Activated CD8-positive, alpha-beta memory T cell treated with anti-CD3 and anti-CD28 coated beads, Interleukin-2, amount 50 U/mL, for 4 hours (primary cell): ENCODE measurements at regions not wholly inside any gene's neighbourhood (a gene's known extent, or its start where the extent isn't known, plus 50 kb on each side); places are given as distances from the start of the nearest gene placed in this dataset.
"Not testable (repeated sequence)": the region's sequence is repeated elsewhere in the genome, so short reads cannot be mapped to it uniquely, and the experiment has no call there.

ENCODE experiments used
- DNase-seq: peaks from one replicate; pipeline ENCODE4 v3.0.0-alpha.2; 2020

DNA sequence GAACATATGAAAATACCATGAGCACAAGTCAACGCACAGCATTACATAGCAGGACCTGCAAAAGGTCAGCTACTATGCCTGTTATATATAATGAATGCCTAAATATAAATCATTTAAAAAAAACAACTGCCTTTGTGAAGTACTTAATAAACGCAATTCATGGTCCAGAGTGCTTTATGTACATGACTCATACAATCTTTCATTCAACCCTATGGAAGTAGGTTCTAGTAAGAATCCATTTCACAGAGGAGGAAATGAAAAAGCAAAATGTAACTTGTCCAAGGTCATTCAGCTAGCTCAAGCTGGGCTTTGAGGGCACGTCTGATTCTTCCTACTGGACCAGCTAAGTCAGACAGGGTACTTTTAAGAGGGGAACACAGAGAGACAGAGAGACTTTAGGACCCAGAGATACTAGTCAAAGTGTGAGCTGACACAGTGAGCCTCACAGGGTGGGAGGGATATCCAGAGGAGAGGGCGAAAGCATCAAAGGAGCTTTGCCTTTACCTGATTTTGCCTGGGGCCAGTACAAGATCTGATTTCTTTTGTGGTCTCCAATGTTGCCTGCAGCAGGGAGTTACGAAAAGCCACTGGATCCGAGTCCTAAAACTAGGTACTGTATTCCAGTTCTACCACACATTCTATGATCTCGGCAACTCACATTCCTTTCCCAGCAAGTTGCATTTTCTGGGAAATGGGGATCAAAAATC lies 83.4 kb upstream of the ZFHX3 start:
- DNase-seq: no peak

GRCh38 chr16:73129455-73129854 lies 81.5 kb upstream of the ZFHX3 start:
- DNase-seq: no peak

DNA sequence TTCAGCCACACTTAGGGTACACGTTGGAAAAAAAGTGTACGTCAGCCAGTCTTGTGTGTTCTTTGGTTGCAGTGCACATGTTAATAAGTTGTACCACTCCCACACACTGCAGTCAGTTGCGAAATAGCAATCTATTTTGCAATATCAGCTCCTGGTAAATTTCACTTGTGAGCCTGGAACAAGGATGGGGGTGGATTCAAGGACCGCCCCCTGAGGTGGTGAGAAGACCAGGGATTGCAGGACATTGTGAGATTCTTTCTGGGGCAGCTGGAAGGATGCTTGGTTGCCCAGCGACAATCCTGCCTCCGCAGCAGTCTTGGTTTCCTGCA lies 78.6 kb upstream of the ZFHX3 start:
- no peak for DNase-seq

DNA sequence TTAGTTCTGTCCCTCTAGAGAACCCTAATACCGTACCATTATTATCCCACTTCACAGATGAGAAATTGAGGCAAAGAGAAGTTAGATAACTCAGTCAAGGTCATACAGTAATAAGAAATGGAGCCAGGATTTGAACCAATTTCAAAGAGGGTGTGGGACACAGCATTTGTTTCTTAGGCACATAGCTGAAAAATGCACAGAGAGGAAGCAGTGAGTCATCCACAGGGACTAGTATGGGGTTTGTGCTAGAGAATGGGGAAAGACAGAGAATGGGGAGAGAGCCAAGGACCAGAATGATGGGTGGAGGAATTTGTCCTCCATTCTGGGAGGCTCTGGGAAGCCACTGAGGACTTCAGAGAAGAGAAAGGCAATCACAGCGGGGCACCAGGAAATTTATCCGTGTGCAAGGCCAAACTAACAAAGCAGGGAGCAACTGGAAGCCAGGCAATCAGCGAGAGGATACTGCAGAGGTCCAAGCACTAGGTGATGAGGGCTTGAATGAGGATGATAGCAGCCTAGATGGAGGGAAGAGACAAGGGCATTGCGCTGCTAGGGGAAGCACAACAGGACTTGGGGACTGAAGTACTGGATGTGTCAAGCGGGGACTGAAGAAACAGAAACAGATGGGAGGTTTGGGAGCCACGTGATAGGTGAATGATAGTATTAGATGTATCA lies 78.1 kb upstream of the ZFHX3 start:
- DNase-seq: no peak

- DNase-seq: no peak
Observed at GRCh38 chr16:73124665-73125375, 76.9 kb upstream of the ZFHX3 start.

DNA sequence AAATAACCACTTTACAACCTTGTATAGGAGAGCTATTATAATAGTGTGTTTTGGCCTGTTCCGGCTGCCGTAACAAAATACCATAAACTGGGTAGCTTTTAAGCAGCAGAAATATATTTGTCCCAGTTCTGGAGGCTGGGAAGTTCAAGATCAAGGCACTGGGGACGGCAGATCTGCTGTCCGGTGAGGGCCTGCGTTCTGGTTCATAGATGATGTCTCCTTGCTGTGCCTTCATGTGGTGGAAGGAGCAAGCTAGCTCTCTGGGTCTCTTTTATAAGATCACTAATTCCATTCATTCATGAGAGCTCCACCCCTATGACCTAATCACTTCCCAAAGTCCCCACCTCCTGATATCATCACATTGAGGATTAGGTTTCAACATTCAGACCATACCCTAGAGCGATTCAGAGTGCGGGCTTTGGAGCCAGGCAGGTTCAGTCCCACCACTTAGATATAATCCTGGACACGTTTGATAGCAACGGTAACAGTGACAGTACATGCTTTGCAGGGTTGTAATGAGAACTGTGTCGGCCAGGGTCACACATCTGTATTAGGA lies 76.2 kb upstream of the ZFHX3 start:
- no peak for DNase-seq

DNA sequence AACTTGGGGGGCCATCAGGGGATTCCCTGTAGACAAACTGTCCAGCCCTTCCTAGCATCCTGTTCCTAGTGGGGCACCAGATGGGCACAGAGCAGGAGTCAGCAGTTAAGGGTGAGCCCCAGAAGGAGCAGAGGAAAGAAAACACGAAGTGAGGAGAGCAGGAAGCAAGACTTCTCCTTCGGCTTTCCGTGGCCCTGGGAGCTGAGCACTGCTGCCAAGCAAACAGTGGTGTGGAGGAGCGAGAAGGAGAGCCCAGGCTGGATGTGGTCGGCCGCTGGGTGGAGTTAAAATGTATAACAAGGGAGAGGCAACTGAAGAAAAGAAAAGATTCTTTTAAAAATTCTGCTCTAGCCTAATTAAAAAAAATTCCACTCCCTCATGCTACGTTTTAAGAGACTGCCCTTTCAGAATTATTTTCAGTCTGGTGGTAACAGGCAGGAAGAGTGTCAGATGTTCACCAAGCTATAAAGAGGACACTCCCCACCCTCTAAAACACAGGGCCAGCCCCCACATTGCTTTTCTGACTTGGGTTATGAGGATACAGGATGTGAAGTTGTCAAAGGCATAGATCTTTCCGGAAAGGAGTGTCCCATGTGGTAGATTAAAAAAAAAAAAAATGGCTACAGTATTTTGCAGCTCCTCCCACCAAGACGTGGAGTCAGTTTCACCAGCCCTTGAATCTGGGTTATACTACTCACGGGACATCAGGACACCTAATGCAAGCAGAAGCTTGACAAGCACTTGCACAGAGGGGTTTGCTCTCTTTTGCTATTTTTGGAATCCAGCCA lies 74.9 kb upstream of the ZFHX3 start:
- no peak for DNase-seq

- DNase-seq: no peak
Observed at GRCh38 chr16:73116576-73116975, 68.6 kb upstream of the ZFHX3 start.

DNA sequence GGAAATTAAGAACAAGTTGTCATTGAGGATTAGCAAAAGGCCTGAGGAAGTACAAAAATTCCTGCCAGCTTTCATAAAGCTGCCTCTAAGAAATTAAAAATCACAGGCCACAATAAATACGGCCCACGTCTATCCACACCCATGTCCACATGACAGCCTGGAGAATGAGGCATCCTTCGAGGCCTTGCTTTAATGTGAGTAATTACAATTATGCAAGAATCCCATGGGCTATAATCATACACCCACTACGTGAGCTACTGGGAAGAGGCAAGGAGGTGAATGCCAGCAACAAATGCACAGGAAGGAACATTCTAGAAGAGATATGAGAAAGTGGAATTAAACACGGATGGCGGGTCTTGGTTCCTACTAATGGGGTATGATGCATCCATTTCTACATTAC lies 65.4 kb upstream of the ZFHX3 start:
- DNase-seq: no peak

GRCh38 chr16:73108195-73108963 lies 60.5 kb upstream of the ZFHX3 start:
- DNase-seq: no peak

DNA sequence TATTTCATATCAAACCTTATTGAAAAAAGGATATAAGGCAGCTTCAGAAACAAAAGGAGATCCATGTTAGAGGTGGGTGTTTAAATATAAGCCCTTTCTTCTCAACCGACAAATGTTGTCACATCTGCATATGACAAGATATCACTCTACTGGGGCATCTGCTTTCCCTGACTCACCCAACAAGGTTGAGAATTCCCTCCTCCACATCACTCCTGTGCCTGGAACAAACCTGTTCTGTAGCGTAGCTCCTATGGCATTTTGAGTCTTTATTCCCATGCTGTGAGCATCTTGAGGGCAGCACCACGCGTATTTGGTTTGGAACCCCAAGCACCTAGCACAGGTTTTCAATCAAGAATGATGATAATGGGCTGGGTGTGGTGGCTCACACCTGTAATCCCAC lies 59.4 kb upstream of the ZFHX3 start:
- no peak for DNase-seq

- DNase-seq: no peak
Observed at GRCh38 chr16:73106329-73107034, 58.6 kb upstream of the ZFHX3 start.

- DNase-seq: no peak
Observed at GRCh38 chr16:73101568-73101967, 53.6 kb upstream of the ZFHX3 start.

- not testable (repeated sequence) for DNase-seq
Observed at GRCh38 chr16:73099601-73100000, 51.7 kb upstream of the ZFHX3 start.
